ENCODE measurements at regions not wholly inside any gene's neighbourhood (a gene's known extent, or its start where the extent isn't known, plus 50 kb on each side); places are given as distances from the start of the nearest gene placed in this dataset.

DNA sequence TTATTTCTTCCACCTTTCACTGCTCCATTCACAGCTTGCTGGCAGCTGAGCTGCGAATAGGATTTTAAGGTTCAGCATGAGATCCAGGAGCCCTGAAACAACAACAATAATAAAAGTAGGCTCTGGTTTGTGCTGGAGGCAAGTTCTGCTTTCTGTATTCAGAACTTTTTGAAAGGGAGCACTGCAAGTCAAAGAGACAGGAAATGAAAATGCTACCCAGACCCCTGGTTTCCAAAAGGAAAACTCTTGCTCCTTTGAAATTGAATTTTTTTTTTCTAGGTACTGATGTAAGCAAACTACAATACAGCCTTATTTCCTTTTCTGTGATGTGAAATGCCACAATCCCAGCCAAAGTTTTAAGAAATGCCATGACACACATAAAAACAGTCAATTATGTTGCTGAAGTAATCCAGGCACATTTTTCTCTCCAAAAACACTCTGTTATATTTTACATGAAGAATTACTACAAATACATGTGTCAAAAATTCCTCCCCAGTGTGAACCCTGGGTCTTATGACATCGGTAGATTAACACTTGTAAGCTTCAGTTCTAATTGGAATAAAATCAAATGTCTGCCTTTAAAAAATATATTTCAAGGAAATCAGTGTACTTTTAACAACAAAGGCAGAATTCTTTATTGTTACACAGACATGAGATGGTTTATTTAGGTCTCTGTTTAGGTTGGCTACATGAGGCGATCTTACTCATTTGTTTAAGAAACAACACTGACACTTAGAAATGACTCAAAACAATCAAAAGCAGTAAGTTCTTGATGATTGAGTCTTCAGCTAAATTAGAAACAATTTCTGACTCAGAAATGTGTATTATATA, 656.7 kb downstream of the EPHA7 start:
- DNase-seq = no peak
- Histone ChIP-seq H3K9me2 (replicated peaks; ENCODE audit: insufficient read depth, low read length) (no peaks in the 10 kb centered on the region), H3F3A (ENCODE audit: insufficient read depth, low read length) (no peaks in the 10 kb centered on the region), H2AFZ (ENCODE audit: low read length) (no peak overlapping the region), H3K9me3 (replicated peaks; ENCODE audit: insufficient read depth, low read length) (no peaks in the 10 kb centered on the region), H3K4me1 (ENCODE audit: low read length) (peaks cover 25% of the 10 kb centered on the region), H4K20me1 (ENCODE audit: insufficient read depth, low read length) (no peaks in the 10 kb centered on the region), H3K79me2 (ENCODE audit: low read length) (no peaks in the 10 kb centered on the region), H3K36me3 (replicated peaks; ENCODE audit: insufficient read depth, low read length) (no peaks in the 10 kb centered on the region), H3K4me2 (ENCODE audit: low read depth, low read length) (peak overlapping the region; percentile 22; the same call in 1 of the 2 replicates), H3K27me3 (replicated peaks; ENCODE audit: insufficient read depth, low read length) (no peaks in the 10 kb centered on the region), H3K4me3 (ENCODE audit: low read length) (no peak overlapping the region), H3K27ac (ENCODE audit: low read length) (no peak overlapping the region), H3K9ac (ENCODE audit: low read length) (no peak overlapping the region)
- TF ChIP-seq EZH2phosphoT487 (IDR thresholded peaks at IDR 0.05; ENCODE audit: low read length) = no peak
- TF ChIP-seq, protein P1, sequence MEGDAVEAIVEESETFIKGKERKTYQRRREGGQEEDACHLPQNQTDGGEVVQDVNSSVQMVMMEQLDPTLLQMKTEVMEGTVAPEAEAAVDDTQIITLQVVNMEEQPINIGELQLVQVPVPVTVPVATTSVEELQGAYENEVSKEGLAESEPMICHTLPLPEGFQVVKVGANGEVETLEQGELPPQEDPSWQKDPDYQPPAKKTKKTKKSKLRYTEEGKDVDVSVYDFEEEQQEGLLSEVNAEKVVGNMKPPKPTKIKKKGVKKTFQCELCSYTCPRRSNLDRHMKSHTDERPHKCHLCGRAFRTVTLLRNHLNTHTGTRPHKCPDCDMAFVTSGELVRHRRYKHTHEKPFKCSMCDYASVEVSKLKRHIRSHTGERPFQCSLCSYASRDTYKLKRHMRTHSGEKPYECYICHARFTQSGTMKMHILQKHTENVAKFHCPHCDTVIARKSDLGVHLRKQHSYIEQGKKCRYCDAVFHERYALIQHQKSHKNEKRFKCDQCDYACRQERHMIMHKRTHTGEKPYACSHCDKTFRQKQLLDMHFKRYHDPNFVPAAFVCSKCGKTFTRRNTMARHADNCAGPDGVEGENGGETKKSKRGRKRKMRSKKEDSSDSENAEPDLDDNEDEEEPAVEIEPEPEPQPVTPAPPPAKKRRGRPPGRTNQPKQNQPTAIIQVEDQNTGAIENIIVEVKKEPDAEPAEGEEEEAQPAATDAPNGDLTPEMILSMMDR (IDR thresholded peaks at IDR 0.05; ENCODE audit: low read length) = no peak
- TF ChIP-seq EZH2 (optimal IDR thresholded peaks at IDR 0.05; ENCODE audit: low read depth, low read length) = no peak

DNA sequence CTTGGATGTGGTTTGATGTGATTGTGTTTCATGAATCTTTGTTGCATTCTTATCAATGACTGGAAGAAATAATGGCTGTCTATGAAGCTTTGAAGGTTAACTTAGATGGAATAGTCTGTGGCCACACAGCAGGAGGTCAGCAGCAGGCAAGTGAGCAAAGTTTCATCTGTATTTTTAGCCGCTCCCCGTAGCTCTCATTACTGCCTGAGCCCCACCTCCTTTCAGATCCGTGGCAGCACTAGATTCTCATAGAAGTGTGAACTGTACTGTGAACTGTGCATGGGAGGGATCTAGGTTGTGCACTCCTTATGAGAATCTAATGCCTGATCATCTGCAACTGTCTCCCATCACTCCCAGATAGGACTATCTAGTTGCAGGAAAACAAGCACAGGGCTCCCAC, 660.2 kb downstream of the EPHA7 start:
- Histone ChIP-seq H3K79me2 (ENCODE audit: low read length) (no peaks in the 10 kb centered on the region), H3K4me2 (ENCODE audit: low read depth, low read length) (peak overlapping the region; percentile 50), H3F3A (ENCODE audit: insufficient read depth, low read length) (no peaks in the 10 kb centered on the region)

DNA sequence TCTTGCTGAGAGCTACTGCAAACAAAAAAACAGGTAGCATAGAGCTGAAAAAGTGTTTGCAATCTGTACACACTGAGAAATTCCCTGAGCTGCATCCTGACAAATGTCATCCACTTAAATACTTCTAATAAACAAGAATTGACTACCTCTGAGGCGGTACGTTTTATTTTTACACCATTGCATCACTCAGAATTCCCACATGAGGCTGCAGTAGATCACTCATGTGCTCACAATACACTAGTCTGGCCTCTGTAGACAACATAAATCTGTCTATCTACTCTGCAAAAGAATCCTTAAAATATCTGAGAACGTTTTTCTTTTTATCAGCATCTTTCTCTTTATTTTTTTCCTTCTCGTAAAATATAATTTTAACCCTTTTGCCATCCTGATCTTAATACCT, 661.4 kb downstream of the EPHA7 start:
- H3F3A ChIP-seq (ENCODE audit: insufficient read depth, low read length) = no peaks in the 10 kb centered on the region
- no peaks in the 10 kb centered on the region for H3K36me3 ChIP-seq (replicated peaks; ENCODE audit: insufficient read depth, low read length)
- no peak for TF ChIP-seq EZH2phosphoT487 (IDR thresholded peaks at IDR 0.05; ENCODE audit: low read length)
- TF ChIP-seq, protein P1 (IDR thresholded peaks at IDR 0.05; ENCODE audit: low read length) = no peak
- TF ChIP-seq EZH2 (optimal IDR thresholded peaks at IDR 0.05; ENCODE audit: low read depth, low read length) = no peak
- H3K9me3 ChIP-seq (replicated peaks; ENCODE audit: insufficient read depth, low read length) = no peaks in the 10 kb centered on the region
- H3K27me3 ChIP-seq (replicated peaks; ENCODE audit: insufficient read depth, low read length) = no peaks in the 10 kb centered on the region
- no peak overlapping the region for H3K9ac ChIP-seq (ENCODE audit: low read length)
- H3K4me3 ChIP-seq (ENCODE audit: low read length) = no peak overlapping the region
- H3K27ac ChIP-seq (ENCODE audit: low read length) = no peak overlapping the region
- H3K9me2 ChIP-seq (replicated peaks; ENCODE audit: insufficient read depth, low read length) = no peaks in the 10 kb centered on the region
- no peak for DNase-seq
- H3K4me1 ChIP-seq (ENCODE audit: low read length) = peaks cover 25% of the 10 kb centered on the region
- H3K4me2 ChIP-seq (ENCODE audit: low read depth, low read length) = no peak overlapping the region
- no peaks in the 10 kb centered on the region for H4K20me1 ChIP-seq (ENCODE audit: insufficient read depth, low read length)
- H3K79me2 ChIP-seq (ENCODE audit: low read length) = no peaks in the 10 kb centered on the region
- no peak overlapping the region for H2AFZ ChIP-seq (ENCODE audit: low read length)

More for the DNA sequence above, 660.2 kb downstream of the EPHA7 start:
- Histone ChIP-seq H3K36me3 (replicated peaks; ENCODE audit: insufficient read depth, low read length) (no peaks in the 10 kb centered on the region), H2AFZ (ENCODE audit: low read length) (no peak overlapping the region; the same call in 1 of the 2 replicates), H3K9ac (ENCODE audit: low read length) (no peak overlapping the region), H3K27ac (ENCODE audit: low read length) (no peak overlapping the region), H3K9me2 (replicated peaks; ENCODE audit: insufficient read depth, low read length) (no peaks in the 10 kb centered on the region), H3K4me3 (ENCODE audit: low read length) (no peak overlapping the region), H3K27me3 (replicated peaks; ENCODE audit: insufficient read depth, low read length) (no peaks in the 10 kb centered on the region), H3K4me1 (ENCODE audit: low read length) (peaks cover 25% of the 10 kb centered on the region), H4K20me1 (ENCODE audit: insufficient read depth, low read length) (no peaks in the 10 kb centered on the region), H3K9me3 (replicated peaks; ENCODE audit: insufficient read depth, low read length) (no peaks in the 10 kb centered on the region)
- peak; percentile 81 for DNase-seq
- TF ChIP-seq, protein P1 (IDR thresholded peaks at IDR 0.05; ENCODE audit: low read length) = no peak
- TF ChIP-seq EZH2 (optimal IDR thresholded peaks at IDR 0.05; ENCODE audit: low read depth, low read length) (no peak), EZH2phosphoT487 (IDR thresholded peaks at IDR 0.05; ENCODE audit: low read length) (no peak)

Data from MM.1S (cell line).